GM12878 (cell line): ENCODE measurements at regions not wholly inside any gene's neighbourhood (a gene's known extent, or its start where the extent isn't known, plus 50 kb on each side); places are given as distances from the start of the nearest gene placed in this dataset.

Experiments
- ATAC-seq: fragments of 200-7000 bp; cut with Tn5 transposase; 3 replicates; pipeline ENCODE4 v1.9.1; 2020; ENCODE audit warnings: mild to moderate bottlenecking, moderate library complexity
- BruUV-seq: library from RNA; stranded (reverse); fragments of 400-500 nt; replicated peaks from 2 replicates; lab custom pipeline; 2021; lab: Mats Ljungman, UMichigan
- CTCF ChIA-PET: fragments of 300-600 bp; sonication (Branson Sonifier 250); formaldehyde crosslinking; extraction: SDS; loops from one replicate; lab custom pipeline; 2021; ENCODE audit warnings: inconsistent platforms; lab: Yijun Ruan, JAX
- POLR2A ChIA-PET: fragments of 350-600 bp; formaldehyde crosslinking; extraction: SDS; loops from one replicate; lab custom pipeline; 2021; ENCODE audit warnings: inconsistent platforms; lab: Charles Lee
- RAD21 ChIA-PET: fragments of 300-600 bp; sonication (Branson Sonifier 250); formaldehyde crosslinking; loops from one replicate; lab custom pipeline; 2023; ENCODE audit warnings: antibody characterized with exemption; ENCODE audit not compliant: unreplicated experiment; lab: Charles Lee
- SMC1A ChIA-PET: fragments of 300-600 bp; sonication (Branson Sonifier 250); formaldehyde crosslinking; loops from one replicate; lab custom pipeline; 2023; ENCODE audit not compliant: unreplicated experiment, uncharacterized antibody; lab: Charles Lee
- DNase-seq: peaks from one replicate; pipeline ENCODE4 v3.0.0-alpha.2; 2011; ENCODE audit warnings: low read depth, low spot score
- FAIRE-seq: peaks from 3 replicates; lab custom pipeline; 2011; peaks lifted over from hg19 to GRCh38; lab: Jason Lieb, UNC
- H2AFZ ChIP-seq: 2 replicates; pipeline ENCODE4 v1.6.0; 2011; ENCODE audit warnings: low read depth, low read length, control low read depth; ENCODE audit not compliant: control insufficient read depth
- H3K27ac ChIP-seq: 2 replicates; pipeline ENCODE4 v1.5.1; 2011; ENCODE audit warnings: control low read depth; ENCODE audit not compliant: control insufficient read depth, insufficient read depth
- H3K27me3 ChIP-seq, 2 experiments: replicated peaks in 1 of 2; 2 replicates each; pipeline versions ENCODE4 v1.6.0 to v1.6.1; 2011; ENCODE audit warnings: low read length in 1 of 2; ENCODE audit not compliant: control insufficient read depth in 2 of 2, insufficient read depth in 2 of 2
- H3K36me3 ChIP-seq, 2 experiments: 2 replicates each; pipeline ENCODE4 v1.5.1; 2011; ENCODE audit warnings: low read length in 1 of 2; ENCODE audit not compliant: control insufficient read depth in 2 of 2, insufficient read depth in 2 of 2
- H3K4me1 ChIP-seq: 2 replicates; pipeline ENCODE4 v1.6.1; 2011; ENCODE audit warnings: mild to moderate bottlenecking, low read length, moderate library complexity, mixed read lengths; ENCODE audit not compliant: control insufficient read depth, insufficient read depth
- H3K4me2 ChIP-seq: 2 replicates; pipeline ENCODE4 v1.6.0; 2011; ENCODE audit warnings: control low read depth; ENCODE audit not compliant: control insufficient read depth, insufficient read depth
- H3K4me3 ChIP-seq: fragments of 200-600 bp; sonication (generic); 2 replicates; pipeline ENCODE4 v1.5.1; 2016
- H3K79me2 ChIP-seq: 2 replicates; pipeline ENCODE4 v1.6.0; 2011; ENCODE audit warnings: low read length; ENCODE audit not compliant: control insufficient read depth, insufficient read depth
- H3K9ac ChIP-seq: 2 replicates; pipeline ENCODE4 v1.8.0; 2011; ENCODE audit warnings: low read length, control low read depth, mixed read lengths; ENCODE audit not compliant: control insufficient read depth, insufficient read depth
- H3K9me3 ChIP-seq: replicated peaks from 3 replicates; pipeline ENCODE4 v1.5.1; 2011; ENCODE audit warnings: mild to moderate bottlenecking, low read length; ENCODE audit not compliant: control insufficient read depth, insufficient read depth
- H4K20me1 ChIP-seq: 2 replicates; pipeline ENCODE4 v1.6.0; 2011; ENCODE audit not compliant: control insufficient read depth, insufficient read depth
- CBFB ChIP-seq: IDR thresholded peaks from 2 replicates; pipeline ENCODE4 v1.6.1; 2016; ENCODE audit warnings: antibody characterized with exemption, low read depth
- CEBPB ChIP-seq, 2 experiments: fragments of 150-350 bp in 1 of 2; IDR thresholded peaks; 2 replicates each; pipeline ENCODE4 v1.6.1; 2012 to 2014; ENCODE audit warnings: low read depth in 2 of 2, low read length in 2 of 2, borderline replicate concordance in 1 of 2, inconsistent platforms in 1 of 2
- EED ChIP-seq: sonication (generic); IDR thresholded peaks from 2 replicates; pipeline ENCODE4 v1.6.1; 2016; ENCODE audit warnings: antibody characterized with exemption, low read depth
- FOXK2 ChIP-seq: fragments of 450-650 bp; IDR thresholded peaks from 2 replicates; pipeline ENCODE4 v1.6.1; 2017; ENCODE audit warnings: mild to moderate bottlenecking, moderate library complexity
- GABPA ChIP-seq: IDR thresholded peaks from 2 replicates; pipeline ENCODE4 v1.6.1; 2014; ENCODE audit warnings: antibody characterized with exemption, low read depth, mild to moderate bottlenecking, inconsistent platforms
- IKZF1 ChIP-seq: fragments of 450-650 bp; conservative IDR thresholded peaks from 2 replicates; pipeline ENCODE4 v1.6.1; 2017; ENCODE audit warnings: antibody characterized with exemption, mild to moderate bottlenecking
- KLF5 ChIP-seq: fragments of 450-650 bp; IDR thresholded peaks from 2 replicates; pipeline ENCODE4 v1.6.1; 2014; ENCODE audit warnings: mild to moderate bottlenecking; ENCODE audit not compliant: partially characterized antibody
- MEF2B ChIP-seq: fragments of 450-650 bp; IDR thresholded peaks from 2 replicates; pipeline ENCODE4 v1.6.1; 2018; ENCODE audit warnings: mild to moderate bottlenecking, moderate library complexity; ENCODE audit not compliant: partially characterized antibody, poor library complexity, severe bottlenecking
- SIX5 ChIP-seq: IDR thresholded peaks from 2 replicates; pipeline ENCODE4 v1.6.1; 2011; ENCODE audit warnings: mild to moderate bottlenecking, low read depth, low read length, moderate library complexity; ENCODE audit not compliant: severe bottlenecking
- STAT3 ChIP-seq: IDR thresholded peaks from 2 replicates; pipeline ENCODE4 v1.6.1; 2011; ENCODE audit warnings: low read depth, low read length, improper control_type of control experiment
- TBL1XR1 ChIP-seq: IDR thresholded peaks from 2 replicates; pipeline ENCODE4 v1.6.1; 2012; ENCODE audit warnings: low read depth, low read length, improper control_type of control experiment
- ZNF384 ChIP-seq: IDR thresholded peaks from 2 replicates; pipeline ENCODE4 v1.6.1; 2012; ENCODE audit warnings: low read depth, mild to moderate bottlenecking, low read length, improper control_type of control experiment, borderline replicate concordance
- WGBS: methylation state at CpG from one replicate; pipeline ENCODE4 v1.1.6; 2016; ENCODE audit warnings: low lambda C conversion rate; ENCODE audit not compliant: insufficient replicate concordance, insufficient coverage; ENCODE audit errors: missing lambda C conversion rate; 5-methylcytosine and 5-hydroxymethylcytosine counted together
- in situ Hi-C: fragments of 300-500 bp; cut with MboI; formaldehyde crosslinking; loops from 9 replicates; pipeline ENCODE4 v1.14.3; 2018; ENCODE audit warnings: mixed read lengths
- intact Hi-C: fragments of 100-400 bp; cut with micrococcal nuclease; formaldehyde crosslinking; loops from one replicate; pipeline ENCODE4 v1.14.2; 2022; ENCODE audit not compliant: unreplicated experiment
- TF ChIP-seq, protein P1 (sequence below): fragments of 450-650 bp; IDR thresholded peaks from 2 replicates; pipeline ENCODE4 v1.6.1; 2016; ENCODE audit warnings: mild to moderate bottlenecking

DNA sequence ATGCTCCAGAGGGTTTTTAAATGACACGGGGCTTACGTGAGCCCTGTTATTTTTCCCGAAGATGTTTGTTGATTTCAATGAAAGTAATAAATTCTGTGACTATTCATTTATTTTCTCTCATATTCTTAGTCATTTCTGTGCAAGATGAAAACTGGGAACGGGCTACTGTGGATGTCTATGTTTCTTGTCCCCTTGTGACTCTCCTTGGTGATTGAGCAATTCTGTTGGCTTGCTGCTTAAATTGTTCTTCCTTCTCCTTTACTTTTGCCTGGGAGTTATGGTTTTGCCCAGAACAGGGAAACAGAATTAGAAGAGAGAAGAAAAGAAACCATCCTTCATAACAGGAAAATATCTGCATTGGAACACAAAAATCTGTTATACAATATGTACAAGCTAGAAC lies 508.2 kb upstream of the DSEL start:
- TF ChIP-seq EED (no peak), GABPA (no peak), FOXK2 (no peak), MEF2B (no peak), CBFB (no peak), ZNF384 (no peak), KLF5 (no peak), STAT3 (no peak), SIX5 (no peak), CEBPB (IDR thresholded peaks at IDR 0.05; ENCODE audit: borderline replicate concordance in 1 of 2, low read depth in 2 of 2, low read length in 2 of 2) (no peak), TBL1XR1 (no peak), IKZF1 (no peak)
- TF ChIP-seq, protein P1, sequence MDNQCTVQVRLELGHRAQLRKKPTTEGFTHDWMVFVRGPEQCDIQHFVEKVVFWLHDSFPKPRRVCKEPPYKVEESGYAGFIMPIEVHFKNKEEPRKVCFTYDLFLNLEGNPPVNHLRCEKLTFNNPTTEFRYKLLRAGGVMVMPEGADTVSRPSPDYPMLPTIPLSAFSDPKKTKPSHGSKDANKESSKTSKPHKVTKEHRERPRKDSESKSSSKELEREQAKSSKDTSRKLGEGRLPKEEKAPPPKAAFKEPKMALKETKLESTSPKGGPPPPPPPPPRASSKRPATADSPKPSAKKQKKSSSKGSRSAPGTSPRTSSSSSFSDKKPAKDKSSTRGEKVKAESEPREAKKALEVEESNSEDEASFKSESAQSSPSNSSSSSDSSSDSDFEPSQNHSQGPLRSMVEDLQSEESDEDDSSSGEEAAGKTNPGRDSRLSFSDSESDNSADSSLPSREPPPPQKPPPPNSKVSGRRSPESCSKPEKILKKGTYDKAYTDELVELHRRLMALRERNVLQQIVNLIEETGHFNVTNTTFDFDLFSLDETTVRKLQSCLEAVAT = no peak
- 52% methylated on average over 4 of the region's 4 CpGs for WGBS
- ChIA-PET CTCF (no interaction called here), RAD21 (no interaction called here), POLR2A (no interaction called here), SMC1A (no interaction called here)
- in situ Hi-C loops = no loop called here
- ATAC-seq (no peak), DNase-seq (no peak), FAIRE-seq (no peak)
- no peak overlapping the region for H3K9ac ChIP-seq
- no peaks in the 10 kb centered on the region for H3K36me3 ChIP-seq
- H3K4me1 ChIP-seq = no peaks in the 10 kb centered on the region
- H4K20me1 ChIP-seq = no peaks in the 10 kb centered on the region
- H3K4me2 ChIP-seq = no peak overlapping the region
- H3K27me3 ChIP-seq = no peaks in the 10 kb centered on the region
- H3K79me2 ChIP-seq = no peaks in the 10 kb centered on the region
- no peak overlapping the region for H2AFZ ChIP-seq
- no TSS peak for BruUV-seq
- no peak overlapping the region for H3K4me3 ChIP-seq
- intact Hi-C loops = no loop called here
- H3K27ac ChIP-seq = no peak overlapping the region
- H3K9me3 ChIP-seq = no peaks in the 10 kb centered on the region
